GM19467 (cell line): ENCODE measurements at regions not wholly inside any gene's neighbourhood (a gene's known extent, or its start where the extent isn't known, plus 50 kb on each side); places are given as distances from the start of the nearest gene placed in this dataset.

ENCODE experiments used
- ATAC-seq: cut with Tn5 transposase; IDR thresholded peaks from one replicate; pipeline ENCODE4 v1.9.1; 2021; ENCODE audit warnings: mild to moderate bottlenecking, moderate library complexity; ENCODE audit not compliant: unreplicated experiment

- no peak for ATAC-seq
Measured at GRCh38 chr1:229883504-229884200, 183.4 kb upstream of the GALNT2 start.

GRCh38 chr1:229884765-229885164 is 182.3 kb upstream of the GALNT2 start:
- no peak for ATAC-seq

- no peak for ATAC-seq
Measured at GRCh38 chr1:229885568-229886495, 181.2 kb upstream of the GALNT2 start.

GRCh38 chr1:229886636-229887035 is 180.4 kb upstream of the GALNT2 start:
- no peak for ATAC-seq

- ATAC-seq: no peak
Measured at GRCh38 chr1:229887043-229887822, 179.8 kb upstream of the GALNT2 start.

- ATAC-seq: no peak
Measured at GRCh38 chr1:229888157-229888556, 178.9 kb upstream of the GALNT2 start.

- no peak for ATAC-seq
Measured at GRCh38 chr1:229888561-229889001, 178.5 kb upstream of the GALNT2 start.

- no peak for ATAC-seq
Measured at GRCh38 chr1:229889031-229889517, 178.0 kb upstream of the GALNT2 start.

GRCh38 chr1:229891227-229891626 is 175.8 kb upstream of the GALNT2 start:
- ATAC-seq: no peak

- no peak for ATAC-seq
Measured at GRCh38 chr1:229892515-229893117, 174.4 kb upstream of the GALNT2 start.

GRCh38 chr1:229893762-229894444 is 173.1 kb upstream of the GALNT2 start:
- no peak for ATAC-seq

GRCh38 chr1:229894532-229894931 is 172.5 kb upstream of the GALNT2 start:
- no peak for ATAC-seq

GRCh38 chr1:229895605-229896004 is 171.4 kb upstream of the GALNT2 start:
- ATAC-seq: no peak

- no peak for ATAC-seq
Measured at GRCh38 chr1:229896306-229896705, 170.7 kb upstream of the GALNT2 start.

GRCh38 chr1:229896861-229897260 is 170.2 kb upstream of the GALNT2 start:
- ATAC-seq: no peak

- ATAC-seq: no peak
Measured at GRCh38 chr1:229897501-229897900, 169.5 kb upstream of the GALNT2 start.

GRCh38 chr1:229900220-229900619 is 166.8 kb upstream of the GALNT2 start:
- no peak for ATAC-seq

- ATAC-seq: no peak
Measured at GRCh38 chr1:229905031-229905545, 161.9 kb upstream of the GALNT2 start.

- ATAC-seq: no peak
Measured at GRCh38 chr1:229905652-229906051, 161.4 kb upstream of the GALNT2 start.
